Activated CD4-positive, alpha-beta T cell treated with anti-CD3 and anti-CD28 coated beads for 1 hour (primary cell): ENCODE measurements at regions not wholly inside any gene's neighbourhood (a gene's known extent, or its start where the extent isn't known, plus 50 kb on each side); places are given as distances from the start of the nearest gene placed in this dataset.

Experiments used
- DNase-seq: peaks from one replicate; pipeline ENCODE4 v3.0.0-alpha.2; 2020

GRCh38 chr21:43348170-43348766, 78.7 kb downstream of the SIK1 start:
- no peak for DNase-seq

- no peak for DNase-seq
These were observed 79.3 kb downstream of the SIK1 start for GRCh38 chr21:43347461-43348169.

DNA sequence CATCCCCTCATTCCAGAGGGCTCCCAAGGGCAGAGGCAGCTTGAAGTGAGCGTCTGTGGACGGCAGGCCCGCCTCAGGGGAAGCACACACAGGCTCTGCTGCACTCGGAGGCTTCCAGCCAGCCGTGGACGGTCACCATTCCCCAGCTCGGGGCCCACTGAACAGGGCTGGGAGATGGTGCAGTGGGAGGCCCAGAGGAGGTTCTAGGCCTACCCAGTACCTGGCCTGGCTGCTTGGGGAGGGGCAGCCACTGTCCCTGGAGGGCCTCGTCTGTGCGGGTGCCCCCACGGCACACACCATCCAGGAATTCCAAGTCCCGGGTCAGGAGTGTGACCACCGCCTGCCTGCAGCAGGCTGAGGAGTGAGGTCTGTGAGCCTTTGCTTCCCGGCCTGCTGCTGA, 80.4 kb downstream of the SIK1 start:
- DNase-seq, result no peak

GRCh38 chr21:43345746-43346409, 81.1 kb downstream of the SIK1 start:
- no peak for DNase-seq

DNA sequence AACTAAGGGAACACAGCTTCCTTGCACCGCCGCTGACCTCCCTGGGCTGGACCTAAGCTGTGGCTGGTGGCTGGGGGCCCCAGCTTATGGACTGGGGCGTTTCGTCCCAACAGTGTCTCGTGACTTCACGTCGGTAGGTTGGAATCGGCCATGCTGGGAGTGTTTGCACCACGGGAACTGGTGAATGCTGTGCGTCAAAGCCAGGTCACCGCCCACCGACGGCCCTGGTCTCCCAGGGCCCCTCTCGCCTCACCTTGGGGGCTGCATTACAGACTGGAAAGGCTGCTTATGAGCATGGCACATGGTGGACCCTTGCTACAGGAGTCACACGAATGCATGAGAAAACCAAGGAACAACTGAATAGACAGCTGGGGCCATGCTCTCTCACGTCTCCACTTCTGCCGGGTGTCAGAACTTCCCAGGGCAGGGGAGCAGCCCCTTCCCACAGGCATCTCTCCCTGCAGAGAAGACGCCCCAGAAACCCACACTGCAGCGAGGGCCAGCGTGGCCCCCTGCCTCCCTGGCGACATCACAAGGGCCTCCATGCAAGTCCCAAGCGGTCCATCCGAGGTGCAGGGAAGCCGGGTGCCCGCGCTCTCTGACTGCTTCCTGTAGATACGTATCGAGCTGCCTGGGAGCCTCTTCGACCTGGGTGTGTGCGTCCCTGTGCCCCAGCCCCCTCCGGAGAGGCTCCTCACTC, 81.7 kb downstream of the SIK1 start:
- DNase-seq, result no peak

DNA sequence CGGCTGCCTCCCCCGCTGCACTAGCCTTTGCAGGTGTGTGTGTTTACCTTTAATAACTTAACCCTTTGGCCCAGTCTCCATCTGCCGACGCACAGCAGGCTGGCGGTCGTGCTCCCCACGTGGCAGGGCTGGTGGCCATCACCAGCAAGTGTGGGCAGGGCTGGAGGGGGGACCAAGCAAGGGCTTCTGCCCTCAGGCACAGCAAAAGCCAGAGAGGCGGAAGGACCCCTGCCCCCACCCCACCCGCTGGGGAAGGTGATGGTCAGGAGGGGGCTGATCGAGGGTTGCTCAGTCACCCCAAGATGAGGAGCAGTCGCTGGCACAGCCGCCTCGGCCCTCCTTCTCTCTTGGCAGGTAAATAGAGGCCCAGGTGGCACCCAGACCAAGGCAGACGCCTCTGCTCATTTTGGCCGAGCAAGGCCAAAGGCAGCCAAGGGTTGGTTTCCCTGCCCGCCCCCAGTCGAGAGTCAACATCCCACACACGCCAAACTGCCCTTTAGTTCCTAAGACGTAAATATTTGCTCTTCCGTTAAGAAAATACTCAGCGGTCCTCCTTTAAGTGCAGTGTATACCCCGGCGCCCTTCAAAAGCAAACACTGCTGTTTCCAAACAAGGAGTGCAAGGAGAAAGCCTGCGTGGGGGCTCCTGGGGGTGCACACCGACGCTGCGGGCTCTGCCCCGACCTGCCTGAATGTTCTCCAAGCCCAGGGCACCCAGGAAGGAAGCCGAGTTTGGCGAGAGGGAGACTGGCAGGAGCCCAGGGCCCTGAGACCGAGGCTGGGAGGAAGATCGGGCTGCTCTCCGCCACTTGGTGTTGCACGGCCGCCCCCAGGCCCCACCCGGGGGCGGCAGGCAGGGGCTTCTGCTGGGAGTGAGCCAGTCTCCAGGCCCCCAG, 82.7 kb downstream of the SIK1 start:
- no peak for DNase-seq

DNA sequence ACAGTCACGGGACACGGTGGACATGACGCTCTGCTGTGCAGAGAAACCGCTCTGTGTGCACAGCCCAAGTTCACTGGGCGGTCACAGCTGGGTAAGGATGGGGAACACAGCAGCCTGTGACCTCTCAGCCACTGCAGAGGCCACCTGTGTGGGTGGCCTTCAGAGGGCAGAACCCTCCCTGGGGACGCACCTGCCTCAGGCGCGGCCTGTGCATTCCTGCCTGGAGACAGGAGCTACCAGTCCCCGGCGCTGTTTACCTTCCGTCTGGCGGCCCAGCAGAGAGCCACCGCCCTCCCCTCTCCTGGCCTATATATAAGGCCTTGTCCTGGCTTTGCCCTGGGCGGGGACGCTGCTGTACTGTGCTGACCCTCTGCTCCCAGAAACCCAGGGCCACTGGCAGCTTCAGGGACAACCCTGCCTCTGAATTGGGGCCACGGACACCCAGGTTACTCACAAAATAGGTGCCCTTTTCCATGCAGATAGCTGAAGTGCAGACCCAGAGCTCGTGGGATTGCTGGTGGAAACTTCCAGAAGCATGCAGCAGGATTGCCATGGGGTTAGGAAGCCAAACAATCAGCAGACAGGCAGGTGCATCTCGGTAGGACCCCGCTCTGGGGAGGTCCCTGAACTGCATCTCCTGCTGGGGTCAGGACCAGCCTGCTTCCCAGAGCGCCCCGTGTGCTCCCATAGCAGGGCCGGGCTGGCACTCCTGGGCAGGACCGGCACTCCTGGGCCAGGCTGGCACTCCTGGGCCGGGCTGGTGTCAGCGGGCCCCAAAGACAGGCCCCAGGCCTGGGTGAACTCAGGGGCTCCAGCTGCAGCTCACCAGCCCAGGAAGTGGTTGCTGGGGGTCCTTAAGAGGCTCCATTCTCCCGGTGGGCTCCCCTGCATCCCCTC, 83.6 kb downstream of the SIK1 start:
- no peak for DNase-seq

DNA sequence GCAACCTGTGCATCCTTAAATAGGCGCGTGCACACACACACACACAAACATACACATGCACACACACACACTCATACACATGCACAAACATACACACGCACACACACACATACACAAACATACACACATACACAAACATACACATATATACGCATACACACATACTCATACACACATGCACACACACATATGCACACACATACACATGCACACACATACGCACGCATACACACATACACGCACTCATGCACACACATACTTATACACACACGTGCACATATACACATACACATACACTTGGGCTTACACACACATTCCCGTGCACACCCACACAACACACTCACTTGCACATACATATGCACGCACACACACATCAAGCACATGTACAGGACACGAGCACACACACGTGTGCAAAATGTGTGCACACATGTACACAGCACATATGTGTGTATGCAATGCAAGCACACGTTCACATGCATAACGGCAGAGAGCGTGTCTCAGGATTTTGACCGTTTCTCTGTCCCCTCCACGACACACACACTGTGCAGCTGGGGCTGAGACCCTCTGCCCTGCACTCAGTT, 84.5 kb downstream of the SIK1 start:
- no peak for DNase-seq

GRCh38 chr21:43341378-43342161, 85.4 kb downstream of the SIK1 start:
- no peak for DNase-seq

- DNase-seq, result no peak
These were observed 86.2 kb downstream of the SIK1 start for GRCh38 chr21:43340491-43341377.

DNA sequence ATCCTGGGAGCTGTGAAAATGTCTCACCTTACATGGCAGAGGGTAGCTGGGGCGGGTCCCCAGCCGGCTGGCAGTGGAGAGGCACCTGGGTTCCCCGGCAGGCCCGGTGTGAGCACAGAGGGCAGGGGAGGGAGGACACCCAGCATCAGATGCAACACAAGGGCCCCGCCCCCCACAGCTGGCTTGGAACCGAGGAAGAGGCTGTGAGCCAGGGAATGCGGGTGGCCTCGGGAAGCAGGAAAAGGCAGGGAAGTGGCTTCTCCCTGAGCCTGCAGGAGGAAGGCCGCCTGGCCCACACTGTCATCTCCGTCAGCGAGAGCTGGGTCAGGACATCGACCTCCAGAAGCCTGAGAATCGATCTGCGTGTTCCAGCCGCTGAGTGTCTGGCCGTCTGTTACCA, 87.3 kb downstream of the SIK1 start:
- no peak for DNase-seq

- DNase-seq, result no peak
These were observed 88.0 kb downstream of the SIK1 start for GRCh38 chr21:43338951-43339350.

DNA sequence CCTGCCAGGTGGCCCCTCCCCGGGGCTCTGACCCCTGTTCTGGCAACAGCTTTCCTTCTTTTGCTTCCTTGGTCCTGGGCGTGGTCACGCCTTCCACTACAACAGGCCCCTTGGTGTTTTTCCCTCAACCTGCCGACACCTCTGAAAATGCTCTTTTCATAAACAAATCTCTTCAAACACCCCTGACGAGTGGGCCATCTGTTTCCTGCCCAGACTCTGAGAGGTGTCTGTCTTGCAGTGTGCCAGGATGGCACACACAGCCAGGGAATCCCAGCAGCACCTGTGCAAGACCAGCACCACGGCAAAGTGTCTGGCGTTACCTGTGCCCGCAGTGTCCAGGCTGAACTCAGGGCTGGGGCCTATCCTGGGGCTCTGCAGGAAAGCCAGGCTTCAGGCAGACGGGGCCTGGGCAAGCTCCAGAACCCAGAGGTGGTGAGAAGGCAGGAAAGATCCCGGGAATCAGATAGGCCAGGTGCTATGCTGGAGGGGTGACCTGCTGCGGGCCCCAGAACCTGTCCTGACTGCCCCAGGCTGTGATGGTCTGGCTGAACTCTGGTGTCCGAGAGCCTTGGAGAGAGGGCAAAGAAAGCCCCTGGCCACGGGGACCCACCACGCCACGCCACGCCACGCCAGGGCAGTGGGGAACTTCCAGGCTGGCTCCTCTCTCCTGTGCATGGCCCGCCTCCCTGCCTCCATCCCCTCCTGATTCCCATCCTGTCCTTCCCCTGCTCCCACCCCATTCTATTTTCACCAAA, 88.9 kb downstream of the SIK1 start:
- no peak for DNase-seq

DNA sequence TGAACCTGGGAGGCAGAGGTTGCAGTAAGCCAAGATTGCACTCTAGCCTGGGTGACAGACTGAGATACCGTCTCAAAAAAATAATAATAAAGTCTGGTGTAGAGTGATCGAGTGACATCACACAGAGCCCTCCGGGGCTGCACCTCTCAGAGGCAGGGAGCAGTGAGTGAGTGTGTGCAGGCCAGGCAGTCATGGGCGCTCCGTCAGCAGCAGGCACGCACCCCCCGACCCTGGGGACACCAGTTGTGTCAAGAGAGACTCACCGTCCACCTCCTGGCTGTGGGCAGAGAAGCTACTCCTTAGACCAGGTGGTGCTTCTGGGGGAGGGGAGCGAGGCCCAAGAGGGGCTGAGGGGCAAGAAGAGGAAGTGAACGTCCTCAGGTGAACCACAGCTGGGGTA, 91.8 kb downstream of the SIK1 start:
- no peak for DNase-seq

DNA sequence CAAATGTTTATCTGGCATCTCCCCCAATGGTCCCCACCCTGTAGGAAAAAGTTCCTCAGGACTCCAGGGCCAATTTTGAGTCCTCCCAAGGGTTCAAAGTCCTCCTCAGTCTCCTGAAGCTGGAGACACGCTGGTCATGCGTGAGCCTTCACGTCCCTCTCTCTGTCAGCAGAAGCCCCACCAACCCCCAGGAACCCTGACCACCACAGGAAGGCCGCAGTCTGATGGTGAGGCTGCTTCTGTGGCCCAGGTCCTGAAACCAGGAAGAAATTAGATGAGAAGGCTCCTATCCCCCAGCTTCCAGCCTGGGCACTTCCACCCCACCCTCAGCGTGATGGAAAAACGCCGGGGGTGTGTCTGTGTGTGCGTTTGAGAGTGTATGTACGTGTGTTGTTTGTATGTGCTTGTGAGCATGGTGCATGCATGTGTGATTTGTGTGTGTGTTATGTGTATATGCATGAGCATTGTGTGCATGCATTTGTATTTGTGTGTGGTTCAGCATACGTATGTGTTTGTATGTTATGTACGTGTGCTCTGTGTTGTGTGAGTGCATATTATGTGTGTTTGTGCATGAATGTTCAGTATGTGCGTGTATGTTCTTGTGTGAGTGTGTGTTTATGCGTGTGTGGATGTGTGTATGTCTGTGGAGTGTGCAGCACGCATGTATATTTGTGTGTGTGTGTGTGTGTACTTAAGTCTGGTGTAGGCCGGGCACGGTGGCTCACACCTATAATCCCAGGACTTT, 92.5 kb downstream of the SIK1 start:
- DNase-seq, result no peak

- DNase-seq, result no peak
These were observed 93.5 kb downstream of the SIK1 start for GRCh38 chr21:43333298-43334062.

DNA sequence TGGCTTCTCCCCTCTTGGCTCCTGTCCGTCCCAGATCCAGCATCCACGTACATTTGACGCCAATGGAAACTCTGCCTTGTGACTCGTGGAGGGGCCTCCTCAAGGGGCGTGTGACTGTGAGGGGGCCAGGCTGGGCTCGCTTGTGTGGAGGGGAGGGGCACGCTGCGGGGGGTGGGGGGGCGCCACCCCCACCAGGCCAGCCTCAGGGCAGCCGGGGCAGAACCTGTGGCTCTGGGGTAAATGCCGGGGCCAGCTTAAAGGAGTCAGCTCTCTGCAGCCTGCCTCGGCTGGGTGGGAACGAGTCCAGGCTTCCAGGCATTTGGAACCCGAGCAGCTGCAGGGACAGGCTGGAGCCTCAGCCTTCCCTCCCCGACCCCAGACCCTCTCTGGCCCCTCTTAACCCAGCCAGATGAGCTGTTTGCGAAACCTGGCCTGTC, 94.1 kb downstream of the SIK1 start:
- no peak for DNase-seq
